ENCODE measurements at regions not wholly inside any gene's neighbourhood (a gene's known extent, or its start where the extent isn't known, plus 50 kb on each side); places are given as distances from the start of the nearest gene placed in this dataset.
"Not testable (repeated sequence)": the region's sequence is repeated elsewhere in the genome, so short reads cannot be mapped to it uniquely, and the experiment has no call there.

- no peak for DNase-seq (ENCODE audit: insufficient read length, low spot score)
- TF ChIP-seq POLR2A (IDR thresholded peaks at IDR 0.05; ENCODE audit: low read depth, low read length): no peak
- no peak for FAIRE-seq
Measured at GRCh38 chr6:115767931-115768330, 292.8 kb downstream of the FRK start.

DNA sequence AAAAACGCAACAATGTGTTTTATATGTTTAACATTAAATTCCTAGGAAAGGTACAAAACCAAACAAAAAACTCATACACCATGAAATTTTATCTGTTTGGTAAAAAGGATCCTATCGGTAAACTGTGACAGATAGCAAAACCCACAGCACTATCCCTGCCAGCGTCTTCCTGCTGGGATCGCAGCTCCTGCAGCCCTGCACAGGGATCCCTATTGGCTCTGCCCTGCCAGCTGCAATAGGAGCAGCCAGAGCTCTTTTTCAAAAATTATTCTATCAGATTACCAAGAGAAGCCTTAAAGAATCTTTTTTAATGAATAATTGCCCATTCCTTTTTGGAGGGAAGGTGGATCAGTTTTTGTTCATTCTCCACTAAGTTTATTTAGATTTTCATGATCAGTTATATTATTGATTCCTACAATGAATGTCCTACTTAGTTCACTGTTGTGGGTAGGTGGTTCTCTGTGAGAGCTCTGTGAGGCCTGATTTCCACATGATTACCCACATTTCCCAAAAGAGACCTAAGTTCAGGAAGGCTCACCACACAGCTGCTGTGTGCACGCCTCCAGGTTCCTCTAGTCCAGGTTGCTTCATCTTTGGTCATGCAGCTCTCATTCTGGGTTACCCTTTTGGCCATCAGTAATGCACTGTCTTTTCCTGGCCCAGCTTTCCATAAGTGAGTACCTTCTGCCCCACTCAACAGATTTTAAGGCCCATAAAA lies 293.8 kb downstream of the FRK start:
- no peak for DNase-seq (ENCODE audit: insufficient read length, low spot score)
- no peak for FAIRE-seq
- TF ChIP-seq POLR2A (IDR thresholded peaks at IDR 0.05; ENCODE audit: low read depth, low read length): no peak

DNA sequence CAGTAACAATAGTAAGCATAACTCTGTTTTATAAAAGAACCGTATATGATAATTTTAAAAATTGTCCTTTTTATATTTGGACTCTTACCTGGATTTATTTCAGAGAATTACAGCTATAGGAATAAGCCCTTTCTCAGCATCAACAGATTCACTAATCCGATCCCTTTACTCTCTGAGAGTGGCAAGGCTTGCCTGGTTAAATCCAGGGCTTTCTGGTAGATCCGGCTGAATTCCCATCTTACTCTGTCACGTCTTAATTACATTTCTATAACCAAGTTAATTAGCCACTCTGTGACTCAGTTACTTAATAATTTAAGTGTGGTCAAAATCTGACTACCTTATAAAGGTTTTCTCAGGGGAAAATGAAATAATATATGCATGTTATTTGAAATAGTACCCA lies 294.7 kb downstream of the FRK start:
- FAIRE-seq (no peak), DNase-seq (ENCODE audit: insufficient read length, low spot score) (no peak)
- TF ChIP-seq POLR2A (IDR thresholded peaks at IDR 0.05; ENCODE audit: low read depth, low read length): no peak

GRCh38 chr6:115759051-115759450 lies 301.6 kb downstream of the FRK start:
- FAIRE-seq: no peak

DNA sequence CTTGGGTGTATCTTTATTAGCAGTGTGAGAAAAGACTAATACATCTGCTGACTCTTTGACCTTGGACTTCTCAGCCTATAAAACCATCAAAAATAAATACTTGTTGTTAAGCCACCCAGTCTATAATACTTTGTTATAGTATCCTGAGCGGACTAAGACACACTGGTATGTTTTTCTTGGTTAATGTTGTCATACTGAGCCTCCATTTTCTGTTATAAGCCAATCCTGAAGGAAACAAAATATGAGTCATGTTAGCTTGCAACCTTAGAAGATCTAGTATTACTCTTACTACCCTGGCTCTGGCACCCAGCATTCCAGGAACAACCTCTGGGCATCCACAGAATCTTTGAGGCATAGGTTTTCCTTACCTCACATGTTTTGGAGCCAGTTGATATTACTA lies 307.2 kb downstream of the FRK start:
- no peak for TF ChIP-seq POLR2A (IDR thresholded peaks at IDR 0.05; ENCODE audit: low read depth, low read length)
- FAIRE-seq: no peak
- no peak for DNase-seq (ENCODE audit: insufficient read length, low spot score)

More at GRCh38 chr6:115759051-115759450, 301.6 kb downstream of the FRK start:
- TF ChIP-seq POLR2A (IDR thresholded peaks at IDR 0.05; ENCODE audit: low read depth, low read length): no peak
- DNase-seq (ENCODE audit: insufficient read length, low spot score): no peak

DNA sequence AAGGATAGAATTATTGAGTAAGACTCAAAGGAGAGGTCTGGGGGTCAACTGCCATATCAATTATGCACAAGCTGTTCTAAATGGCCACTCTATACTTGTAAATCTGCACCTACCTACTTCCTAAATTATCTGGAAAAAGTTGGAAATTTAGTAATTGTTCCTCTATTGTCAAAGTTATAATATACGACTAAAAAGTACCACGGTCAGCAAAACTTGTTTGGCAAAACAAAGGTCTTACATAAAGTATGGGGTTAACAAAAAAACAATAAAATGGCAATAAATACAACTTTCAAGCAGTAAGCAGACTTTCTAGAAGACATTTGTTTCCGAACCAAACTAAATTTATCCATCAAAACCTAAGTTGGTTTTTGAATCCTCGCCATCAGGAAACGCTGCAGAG lies 309.7 kb downstream of the FRK start:
- TF ChIP-seq POLR2A (IDR thresholded peaks at IDR 0.05; ENCODE audit: low read depth, low read length): no peak
- FAIRE-seq (no peak), DNase-seq (ENCODE audit: insufficient read length, low spot score) (no peak)

DNA sequence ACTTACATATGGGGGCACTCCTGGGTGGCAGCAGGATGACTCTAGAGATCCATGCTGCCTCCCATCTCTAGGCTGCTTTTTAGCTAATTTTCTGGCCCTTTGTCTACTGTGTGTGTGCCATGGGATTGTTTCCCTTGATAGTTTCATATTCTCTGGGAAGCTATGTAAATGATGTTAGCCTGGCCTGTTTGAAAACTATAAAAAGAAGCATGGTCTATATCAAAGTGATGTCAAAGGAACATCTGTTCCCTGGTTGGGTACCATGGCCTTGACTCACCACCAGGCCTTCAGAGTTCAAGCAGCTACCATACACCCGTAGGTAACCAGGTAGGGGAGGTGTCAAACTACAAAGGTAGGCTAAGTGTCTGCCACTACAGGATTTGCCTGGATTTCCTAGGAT lies 310.4 kb downstream of the FRK start:
- no peak for TF ChIP-seq POLR2A (IDR thresholded peaks at IDR 0.05; ENCODE audit: low read depth, low read length)
- FAIRE-seq (no peak), DNase-seq (ENCODE audit: insufficient read length, low spot score) (no peak)

GRCh38 chr6:115747719-115748118 lies 313.0 kb downstream of the FRK start:
- no peak for FAIRE-seq
- no peak for TF ChIP-seq POLR2A (IDR thresholded peaks at IDR 0.05; ENCODE audit: low read depth, low read length)
- DNase-seq (ENCODE audit: insufficient read length, low spot score): no peak

GRCh38 chr6:115746583-115746982 lies 314.1 kb downstream of the FRK start:
- DNase-seq (ENCODE audit: insufficient read length, low spot score); FAIRE-seq: not testable (repeated sequence)

- TF ChIP-seq POLR2A (IDR thresholded peaks at IDR 0.05; ENCODE audit: low read depth, low read length): no peak
- DNase-seq (ENCODE audit: insufficient read length, low spot score) (no peak), FAIRE-seq (no peak)
Measured at GRCh38 chr6:115740907-115741306, 319.8 kb downstream of the FRK start.

DNA sequence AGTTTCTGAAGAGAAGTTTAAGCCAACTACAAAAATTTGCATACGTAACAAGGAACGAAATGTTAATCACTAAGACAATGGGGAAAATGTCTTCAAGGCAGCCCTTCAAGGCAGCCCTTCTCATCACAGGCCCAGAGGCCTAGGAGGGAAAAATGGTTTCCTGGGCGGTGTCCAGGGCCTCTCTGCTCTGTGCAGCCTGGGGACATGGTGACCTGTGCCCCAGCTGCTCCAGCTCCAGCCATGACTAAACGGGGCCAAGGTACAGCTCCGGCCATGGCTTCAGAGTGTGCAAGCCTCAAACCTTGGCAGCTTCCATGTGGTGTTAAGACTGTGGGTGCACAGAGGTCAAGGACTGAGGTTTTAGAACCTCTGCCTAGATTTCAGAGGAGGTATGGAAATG lies 325.1 kb downstream of the FRK start:
- no peak for TF ChIP-seq POLR2A (IDR thresholded peaks at IDR 0.05; ENCODE audit: low read depth, low read length)
- no peak for DNase-seq (ENCODE audit: insufficient read length, low spot score)
- FAIRE-seq: no peak

- TF ChIP-seq POLR2A (IDR thresholded peaks at IDR 0.05; ENCODE audit: low read depth, low read length): no peak
- FAIRE-seq (no peak), DNase-seq (ENCODE audit: insufficient read length, low spot score) (no peak)
Measured at GRCh38 chr6:115733426-115733825, 327.3 kb downstream of the FRK start.

- DNase-seq (ENCODE audit: insufficient read length, low spot score): no peak
- TF ChIP-seq POLR2A (IDR thresholded peaks at IDR 0.05; ENCODE audit: low read depth, low read length): no peak
- FAIRE-seq: no peak
Measured at GRCh38 chr6:115729036-115729435, 331.7 kb downstream of the FRK start.

DNA sequence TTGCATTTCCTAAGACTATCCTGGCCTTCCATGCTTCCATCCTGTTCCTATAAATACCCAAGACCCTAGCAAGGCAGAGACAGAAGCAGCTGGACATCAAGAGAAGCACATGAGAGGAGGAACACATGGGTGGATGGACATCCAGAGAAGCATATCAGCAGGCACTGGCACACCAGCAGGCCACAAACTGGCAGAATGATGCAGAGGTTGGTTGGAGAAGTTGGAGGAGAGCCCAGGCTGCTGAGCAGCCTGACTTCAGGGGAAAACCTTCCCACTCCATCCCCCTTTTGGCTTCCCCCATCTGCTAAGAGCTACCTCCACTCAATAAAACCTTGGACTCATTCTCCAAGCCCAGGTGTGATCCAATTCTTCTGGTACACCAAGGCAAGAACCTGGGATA lies 332.5 kb downstream of the FRK start:
- FAIRE-seq (no peak), DNase-seq (ENCODE audit: insufficient read length, low spot score) (no peak)
- no peak for TF ChIP-seq POLR2A (IDR thresholded peaks at IDR 0.05; ENCODE audit: low read depth, low read length)

DNA sequence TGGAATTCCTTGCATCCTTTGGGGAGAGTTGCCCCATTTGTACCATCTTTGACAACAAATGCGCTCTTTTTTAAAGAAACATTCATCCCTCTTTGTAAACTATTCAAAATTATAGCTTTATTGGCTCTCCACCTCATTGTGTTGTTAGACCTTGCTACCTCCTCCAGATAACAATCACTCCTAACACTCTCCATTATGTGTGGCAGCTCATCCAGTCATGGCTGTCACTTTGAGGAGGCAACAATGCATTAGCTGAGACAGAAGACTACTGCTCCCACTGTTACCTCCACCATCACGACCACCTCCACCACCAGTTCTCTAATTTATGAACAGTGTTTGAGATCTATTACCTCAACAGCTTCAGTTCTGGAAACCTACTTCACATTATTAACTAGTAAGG lies 339.1 kb downstream of the FRK start:
- DNase-seq (ENCODE audit: insufficient read length, low spot score) (no peak), FAIRE-seq (no peak)
- TF ChIP-seq POLR2A (IDR thresholded peaks at IDR 0.05; ENCODE audit: low read depth, low read length): no peak

- TF ChIP-seq POLR2A (IDR thresholded peaks at IDR 0.05; ENCODE audit: low read depth, low read length): no peak
- no peak for DNase-seq (ENCODE audit: insufficient read length, low spot score)
- no peak for FAIRE-seq
Measured at GRCh38 chr6:115720900-115721299, 339.8 kb downstream of the FRK start.
